ENCODE measurements at regions not wholly inside any gene's neighbourhood (a gene's known extent, or its start where the extent isn't known, plus 50 kb on each side); places are given as distances from the start of the nearest gene placed in this dataset.

DNA sequence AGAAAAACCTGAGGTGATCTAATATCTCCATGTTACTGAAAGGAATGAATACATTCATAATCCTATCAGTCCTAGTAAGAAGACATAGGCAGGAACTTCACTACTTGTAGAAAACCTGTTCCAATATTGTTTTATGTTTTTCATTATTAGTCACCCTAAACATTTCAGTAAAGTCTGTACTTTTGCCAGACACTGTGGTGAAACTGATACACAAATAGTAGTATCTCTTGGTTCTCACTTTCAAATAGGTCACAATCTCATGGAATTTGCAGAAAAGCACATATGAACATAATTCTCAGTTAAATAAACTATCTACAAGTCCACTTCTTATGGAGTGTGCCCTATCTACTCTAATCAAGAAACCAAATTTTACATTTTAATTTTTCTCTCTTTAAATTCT is 88.3 kb upstream of the PCDH9 start:
- no peak for DNase-seq (ENCODE audit: low spot score)
- FAIRE-seq, result no peak

DNA sequence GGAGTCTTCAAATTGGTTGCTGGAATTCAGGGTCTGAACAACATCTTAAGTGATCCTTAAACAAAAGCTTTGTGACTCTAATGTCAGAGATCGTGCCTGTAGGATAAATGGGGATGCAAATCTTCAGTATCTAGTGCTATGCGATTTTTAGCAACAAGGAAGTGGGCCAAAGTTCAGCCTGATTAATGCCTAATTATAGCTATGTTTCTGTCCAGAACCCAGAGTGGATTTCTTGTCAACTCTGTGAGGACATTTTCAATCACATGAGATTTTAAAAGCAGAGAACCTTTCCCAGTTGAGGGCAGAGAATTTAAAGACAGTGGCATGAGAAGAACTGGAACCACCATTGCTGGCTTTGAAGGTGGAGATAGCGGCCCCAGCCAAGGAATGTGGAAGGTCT is 84.3 kb upstream of the PCDH9 start:
- FAIRE-seq (no peak), DNase-seq (ENCODE audit: low spot score) (no peak)

DNA sequence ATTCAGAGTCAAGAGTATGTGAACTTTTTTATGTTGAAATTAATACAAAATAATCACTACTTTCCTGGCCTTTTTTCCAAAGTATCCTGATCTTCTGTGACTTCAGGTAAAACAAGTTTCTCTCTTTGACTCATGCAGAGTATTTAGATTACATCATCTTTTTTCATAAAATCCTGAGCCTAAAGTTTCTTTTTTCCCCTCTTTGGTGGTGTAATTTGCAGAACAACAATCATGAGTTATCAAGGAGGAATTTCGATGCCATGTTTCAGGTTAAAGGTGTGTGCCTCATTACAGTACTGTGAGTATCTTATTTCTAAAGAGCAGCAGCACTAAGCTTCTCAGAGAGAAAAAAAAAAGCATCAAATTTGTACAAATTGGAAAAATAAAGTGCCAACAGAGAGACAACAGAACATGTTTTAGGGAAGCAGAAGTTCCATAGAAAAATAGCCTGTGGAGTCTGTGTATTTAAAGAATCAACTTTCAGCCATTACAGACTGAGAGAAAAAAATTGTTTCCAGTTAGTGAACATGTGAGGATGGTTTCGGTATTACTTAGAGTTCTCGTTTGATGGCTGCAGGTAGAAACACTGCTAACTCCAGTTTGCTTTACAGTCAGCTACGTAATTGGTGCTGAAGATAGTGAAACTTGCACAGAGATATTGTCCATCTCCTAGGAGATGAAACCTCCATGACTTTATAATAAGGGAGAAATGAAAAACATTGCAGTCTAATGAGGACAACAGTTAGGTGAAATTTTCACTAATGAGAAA is 78.1 kb upstream of the PCDH9 start:
- DNase-seq (ENCODE audit: low spot score), result no peak
- no peak for FAIRE-seq

DNA sequence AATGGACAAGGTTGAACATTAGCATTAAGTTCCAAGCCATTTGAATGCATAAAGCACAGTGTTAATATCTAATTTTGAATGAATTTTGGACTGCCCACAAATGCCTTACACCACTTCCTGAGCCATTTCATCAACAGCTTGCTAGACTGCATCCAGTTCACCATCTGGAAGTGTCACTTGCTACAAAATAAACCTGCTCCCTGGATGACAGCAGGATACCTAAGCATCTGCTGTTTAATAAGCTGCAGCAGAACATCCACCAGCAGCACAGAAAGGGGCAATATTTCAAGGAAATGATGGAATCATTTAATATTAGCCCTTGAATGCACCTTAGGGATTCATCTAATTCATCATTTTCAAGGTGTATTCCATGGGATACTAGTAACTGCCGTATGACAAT is 76.6 kb upstream of the PCDH9 start:
- FAIRE-seq (no peak), DNase-seq (ENCODE audit: low spot score) (no peak)

DNA sequence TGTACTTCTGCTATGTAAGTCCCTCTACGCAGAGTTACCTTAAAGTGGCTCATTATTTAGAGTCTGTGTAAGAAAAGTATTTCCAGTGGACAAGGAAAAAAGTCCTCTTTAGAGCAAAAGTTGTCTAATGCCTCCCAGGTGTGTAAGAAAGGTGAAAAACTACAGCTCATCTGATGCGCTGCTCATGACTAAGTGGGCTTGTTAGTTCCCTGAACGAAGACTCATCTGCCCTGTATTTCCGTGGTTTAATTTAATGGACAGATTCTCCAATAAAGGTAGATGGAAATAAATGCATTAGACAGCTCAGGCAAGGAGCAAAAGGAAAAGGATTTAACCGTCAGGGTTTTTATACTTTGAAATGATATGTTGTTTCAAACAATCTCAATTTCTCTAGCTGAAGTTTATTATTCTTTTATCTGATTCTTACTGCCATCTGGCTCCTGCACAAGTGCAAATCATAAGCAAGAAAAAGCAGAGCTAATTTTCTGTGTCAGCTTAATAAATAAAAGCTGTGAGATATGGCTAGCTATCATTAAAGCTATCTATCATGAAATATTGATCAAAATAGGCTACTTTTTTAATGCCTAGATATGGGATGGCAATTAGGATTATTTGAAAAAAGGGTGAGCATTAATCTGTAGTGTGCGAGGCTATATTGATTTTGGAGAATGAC is 73.7 kb upstream of the PCDH9 start:
- no peak for FAIRE-seq
- DNase-seq (ENCODE audit: low spot score), result no peak

DNA sequence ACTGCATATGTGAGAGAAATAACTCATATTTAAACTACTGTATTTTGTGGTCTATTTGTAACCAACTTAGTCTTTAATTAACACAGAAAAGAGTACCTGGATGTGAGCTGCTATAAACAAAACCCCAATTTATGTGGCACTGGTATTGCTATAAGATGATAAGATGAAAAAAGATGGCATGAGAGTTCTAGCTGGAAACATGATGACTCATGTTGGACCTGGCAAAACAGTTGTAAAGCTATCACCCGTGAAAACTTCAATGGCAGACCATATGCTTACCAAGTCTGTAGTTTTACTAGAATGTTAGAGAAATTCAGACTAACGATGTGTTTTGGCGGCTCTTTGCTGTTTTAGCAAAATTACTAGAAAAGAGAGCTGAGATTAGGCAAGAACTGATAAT is 69.6 kb upstream of the PCDH9 start:
- DNase-seq (ENCODE audit: low spot score) (peak; percentile 41), FAIRE-seq (no peak)

DNA sequence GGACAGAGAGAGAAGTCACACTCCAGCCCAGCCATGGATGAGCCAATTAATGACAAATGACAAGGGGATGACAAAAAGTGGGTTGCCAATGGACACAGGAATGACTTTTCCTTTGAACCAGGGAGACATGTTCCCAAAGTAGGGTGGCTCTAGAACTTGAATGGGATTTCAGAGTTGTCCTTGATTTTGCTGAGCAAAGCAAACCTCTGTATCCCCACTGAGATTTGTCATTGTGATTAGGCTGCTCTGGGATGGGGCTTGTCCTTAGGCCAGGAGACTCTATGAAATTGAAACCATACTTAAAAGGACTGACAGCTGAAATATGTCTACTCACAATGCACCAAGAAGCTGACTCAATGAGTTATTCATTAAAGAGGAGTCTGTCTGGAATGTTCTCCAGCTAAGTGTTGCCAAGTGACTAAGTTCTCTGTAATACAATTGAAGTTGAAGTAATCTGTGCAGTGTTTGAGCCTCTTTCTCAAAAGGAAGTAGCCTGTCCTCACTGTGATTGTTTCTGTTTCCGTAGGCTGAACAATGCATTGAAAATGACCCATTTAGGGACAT is 69.0 kb upstream of the PCDH9 start:
- FAIRE-seq, result peak; percentile 84
- peak; percentile 91 for DNase-seq (ENCODE audit: low spot score)

DNA sequence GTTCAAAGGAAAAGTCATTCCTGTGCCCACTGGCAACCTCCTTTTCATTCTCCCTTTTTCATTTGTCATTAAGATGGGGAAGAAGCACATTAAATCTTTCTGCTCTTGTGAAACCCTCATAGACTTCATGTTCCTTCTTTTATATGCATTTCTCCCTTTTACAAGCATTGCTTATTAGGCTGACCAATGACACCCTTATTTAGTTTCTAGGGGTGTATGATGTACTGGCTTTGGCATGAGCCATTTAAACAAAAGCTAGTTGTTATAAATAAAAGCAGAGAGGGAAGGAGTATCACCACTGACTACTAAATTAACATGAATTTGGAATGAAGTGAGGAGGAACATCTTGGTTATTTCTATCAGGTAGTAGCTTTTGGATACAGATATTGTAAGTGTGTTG is 68.2 kb upstream of the PCDH9 start:
- DNase-seq (ENCODE audit: low spot score) (no peak), FAIRE-seq (no peak)

DNA sequence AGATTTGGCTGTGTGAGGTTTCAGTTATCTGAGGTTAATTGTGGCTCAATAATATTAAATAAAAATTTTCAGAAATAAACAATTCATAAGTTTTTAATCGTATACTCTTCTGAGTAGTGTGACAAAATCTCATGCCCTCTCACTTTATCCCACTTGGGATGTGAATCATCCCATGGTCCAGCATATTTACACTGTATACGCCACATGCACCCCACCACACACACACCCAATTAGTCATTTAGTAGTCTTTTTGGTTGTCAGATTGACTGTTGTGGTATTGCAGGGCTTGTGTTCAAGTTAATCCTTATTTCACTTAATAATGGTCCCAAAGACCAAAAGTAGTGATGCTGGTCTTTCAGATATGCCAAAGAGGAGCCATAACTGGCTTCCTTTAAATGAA is 66.4 kb upstream of the PCDH9 start:
- no peak for FAIRE-seq

DNA sequence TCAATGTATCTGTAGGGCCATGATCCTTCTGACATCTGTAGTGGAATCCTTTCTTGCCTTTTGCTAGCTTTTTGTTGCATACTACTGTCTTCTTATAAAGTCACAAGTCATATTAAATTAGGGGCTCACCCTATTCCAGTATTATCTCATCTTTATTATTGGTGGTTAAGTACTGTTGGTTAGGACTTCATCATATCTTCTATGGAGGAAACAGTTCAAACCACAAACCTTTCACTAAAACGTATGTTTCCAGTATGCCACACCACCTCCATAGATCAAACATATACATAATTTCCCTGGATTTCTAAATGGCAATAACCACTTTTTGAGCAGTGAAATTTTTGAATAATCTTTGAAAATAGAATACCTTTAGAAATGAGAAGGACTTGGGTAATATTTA is 62.8 kb upstream of the PCDH9 start:
- DNase-seq (ENCODE audit: low spot score), result no peak

More for the DNA sequence above, 66.4 kb upstream of the PCDH9 start:
- no peak for DNase-seq (ENCODE audit: low spot score)

DNA sequence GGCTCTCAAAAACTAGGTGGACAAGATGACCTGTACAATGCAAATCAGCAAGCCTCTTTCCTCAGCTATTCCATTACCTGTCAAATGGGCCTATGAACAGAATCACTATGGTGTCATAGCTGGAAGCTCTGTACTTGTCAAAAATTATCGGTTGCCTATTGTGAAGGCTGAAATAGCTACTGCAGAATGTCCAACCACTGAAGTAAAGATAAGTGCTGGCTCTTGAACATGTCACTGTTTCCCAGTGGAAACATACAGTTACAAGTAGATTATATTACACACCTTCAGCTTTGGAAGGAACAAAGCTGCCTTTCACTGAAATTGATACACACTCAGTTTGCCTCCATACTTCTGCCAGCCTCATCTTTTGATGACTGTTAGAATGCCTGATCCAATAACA is 55.5 kb upstream of the PCDH9 start:
- DNase-seq (ENCODE audit: low spot score), result no peak
- no peak for FAIRE-seq

More for the DNA sequence above, 62.8 kb upstream of the PCDH9 start:
- no peak for FAIRE-seq

DNA sequence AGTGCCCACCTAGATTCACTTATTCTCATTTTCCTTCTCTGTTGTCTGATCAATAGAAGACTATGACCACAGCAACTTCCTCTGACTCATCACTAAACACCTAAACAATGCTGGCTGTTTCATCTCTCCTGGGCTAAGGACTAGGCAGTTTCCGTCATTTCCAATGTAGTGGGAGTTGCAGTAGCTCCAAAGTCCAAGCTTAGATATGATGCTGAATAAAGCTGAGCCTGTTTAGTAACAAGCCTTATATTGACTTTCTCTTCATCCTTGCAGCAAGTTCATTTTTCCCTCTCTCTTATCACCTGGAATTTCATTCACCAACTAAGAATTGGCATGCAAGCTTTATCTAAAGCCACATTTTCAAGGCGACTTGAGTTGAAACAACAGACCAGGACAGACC is 53.5 kb upstream of the PCDH9 start:
- DNase-seq (ENCODE audit: low spot score) (no peak), FAIRE-seq (no peak)

DNA sequence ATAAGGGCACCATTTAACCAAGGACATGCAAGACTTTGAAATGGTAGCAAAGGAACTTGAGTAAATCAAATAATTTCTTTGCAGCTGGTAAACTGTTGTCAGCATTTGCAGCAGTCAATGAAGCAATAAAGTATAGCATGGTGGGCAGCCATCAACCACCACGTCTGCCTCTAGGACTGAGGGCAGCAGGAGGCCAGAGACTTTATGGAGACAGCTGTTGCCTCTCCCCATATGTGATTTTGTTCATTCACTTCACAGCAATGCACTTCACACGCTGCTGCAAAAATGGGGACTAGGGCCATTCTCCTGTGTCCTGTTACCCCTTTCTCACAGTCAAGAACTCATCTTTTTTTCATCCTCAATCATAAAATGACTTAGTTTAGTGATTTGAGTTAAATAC is 51.3 kb upstream of the PCDH9 start:
- DNase-seq (ENCODE audit: low spot score) (no peak), FAIRE-seq (no peak)
